Natural killer cell (primary cell): ENCODE measurements at regions not wholly inside any gene's neighbourhood (a gene's known extent, or its start where the extent isn't known, plus 50 kb on each side); places are given as distances from the start of the nearest gene placed in this dataset.

Experiments used
- ATAC-seq, 3 donors: fragments of 150-1000 bp in 2 of 3; fragments of 200-7000 bp in 1 of 3; cut with Tn5 transposase; 1 replicate in 1 of 3; 2 replicates in 2 of 3; pipeline ENCODE4 v1.10.0; 2021; ENCODE audit warnings: mild to moderate bottlenecking in 2 of 3, moderate library complexity in 2 of 3
- DNase-seq, 2 donors: peaks; one replicate each; pipeline versions ENCODE4 v3.0.0 to v3.0.0-alpha.2; 2013 to 2021; ENCODE audit warnings: mixed read lengths in 1 of 2
- H3K27ac ChIP-seq: one replicate; pipeline ENCODE4 v1.5.1; 2013; ENCODE audit warnings: mild to moderate bottlenecking, low read length
- H3K27me3 ChIP-seq: one replicate; pipeline ENCODE4 v1.6.1; 2013; ENCODE audit warnings: low read length; ENCODE audit not compliant: control insufficient read depth, insufficient read depth
- H3K36me3 ChIP-seq: one replicate; pipeline ENCODE4 v1.6.1; 2013; ENCODE audit warnings: low read length; ENCODE audit not compliant: control insufficient read depth, insufficient read depth
- H3K4me1 ChIP-seq: one replicate; pipeline ENCODE4 v1.6.1; 2013; ENCODE audit warnings: low read length; ENCODE audit not compliant: control insufficient read depth, insufficient read depth
- H3K4me3 ChIP-seq: one replicate; pipeline ENCODE4 v1.5.1; 2013; ENCODE audit warnings: low read length
- H3K9me3 ChIP-seq: one replicate; pipeline ENCODE4 v1.6.1; 2013; ENCODE audit warnings: low read length; ENCODE audit not compliant: control insufficient read depth, insufficient read depth
- H3K27ac Mint-ChIP-seq, 2 donors: one replicate each; pipeline ENCODE4 v1.8.0; 2022; ENCODE audit warnings: mild to moderate bottlenecking in 2 of 2, mixed read lengths in 2 of 2, moderate library complexity in 1 of 2
- H3K27me3 Mint-ChIP-seq, 2 donors: one replicate each; pipeline ENCODE4 v1.8.0; 2022; ENCODE audit warnings: low read depth in 2 of 2, mixed read lengths in 2 of 2
- H3K36me3 Mint-ChIP-seq: one replicate; pipeline ENCODE4 v1.8.0; 2022; ENCODE audit warnings: mixed read lengths
- H3K4me1 Mint-ChIP-seq, 2 donors: one replicate each; pipeline ENCODE4 v1.8.0; 2022; ENCODE audit warnings: mixed read lengths in 2 of 2
- H3K4me3 Mint-ChIP-seq: one replicate; pipeline ENCODE4 v1.8.0; 2022; ENCODE audit warnings: mild to moderate bottlenecking, moderate library complexity, mixed read lengths
- H3K9me3 Mint-ChIP-seq, 2 donors: one replicate each; pipeline ENCODE4 v1.8.0; 2022; ENCODE audit warnings: mixed read lengths in 2 of 2
- whole genome bisulfite sequencing: methylation state at CpG from one replicate; pipeline ENCODE4 v1.1.7; 2013; ENCODE audit warnings: missing lambda C conversion rate; ENCODE audit not compliant: insufficient coverage; 5-methylcytosine and 5-hydroxymethylcytosine counted together
- intact Hi-C: fragments of 100-400 bp; cut with micrococcal nuclease; formaldehyde crosslinking; loops from one replicate; pipeline ENCODE4 v1.14.2; 2022
- TF ChIP-seq, protein P1 (sequence below): fragments of 200-600 bp; IDR thresholded peaks from one replicate; pipeline ENCODE4 v1.8.0; 2022; ENCODE audit warnings: antibody characterized with exemption

DNA sequence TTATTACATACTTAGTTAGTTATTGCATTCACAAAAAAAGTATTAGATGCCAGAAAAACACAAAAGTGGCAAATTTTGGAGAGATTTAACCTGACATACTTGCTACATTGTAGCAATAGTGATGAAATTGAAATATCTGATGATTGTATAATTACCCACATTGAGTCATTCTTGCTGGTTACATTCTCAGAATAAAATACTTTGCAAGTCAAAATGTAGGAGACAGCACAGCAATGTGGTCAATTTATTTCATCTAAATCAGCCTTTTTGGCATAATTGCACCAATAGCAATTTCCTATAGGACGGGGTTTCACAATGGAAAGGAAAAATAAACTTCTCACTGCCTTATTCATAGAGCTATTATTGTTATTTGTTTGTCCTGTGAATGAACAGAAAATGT, 125.0 kb upstream of the ETV6 start:
- TF ChIP-seq, protein P1, sequence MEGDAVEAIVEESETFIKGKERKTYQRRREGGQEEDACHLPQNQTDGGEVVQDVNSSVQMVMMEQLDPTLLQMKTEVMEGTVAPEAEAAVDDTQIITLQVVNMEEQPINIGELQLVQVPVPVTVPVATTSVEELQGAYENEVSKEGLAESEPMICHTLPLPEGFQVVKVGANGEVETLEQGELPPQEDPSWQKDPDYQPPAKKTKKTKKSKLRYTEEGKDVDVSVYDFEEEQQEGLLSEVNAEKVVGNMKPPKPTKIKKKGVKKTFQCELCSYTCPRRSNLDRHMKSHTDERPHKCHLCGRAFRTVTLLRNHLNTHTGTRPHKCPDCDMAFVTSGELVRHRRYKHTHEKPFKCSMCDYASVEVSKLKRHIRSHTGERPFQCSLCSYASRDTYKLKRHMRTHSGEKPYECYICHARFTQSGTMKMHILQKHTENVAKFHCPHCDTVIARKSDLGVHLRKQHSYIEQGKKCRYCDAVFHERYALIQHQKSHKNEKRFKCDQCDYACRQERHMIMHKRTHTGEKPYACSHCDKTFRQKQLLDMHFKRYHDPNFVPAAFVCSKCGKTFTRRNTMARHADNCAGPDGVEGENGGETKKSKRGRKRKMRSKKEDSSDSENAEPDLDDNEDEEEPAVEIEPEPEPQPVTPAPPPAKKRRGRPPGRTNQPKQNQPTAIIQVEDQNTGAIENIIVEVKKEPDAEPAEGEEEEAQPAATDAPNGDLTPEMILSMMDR, result no peak
- H3K36me3 ChIP-seq, result no peaks in the 10 kb centered on the region
- intact Hi-C loops, result no loop called here

DNA sequence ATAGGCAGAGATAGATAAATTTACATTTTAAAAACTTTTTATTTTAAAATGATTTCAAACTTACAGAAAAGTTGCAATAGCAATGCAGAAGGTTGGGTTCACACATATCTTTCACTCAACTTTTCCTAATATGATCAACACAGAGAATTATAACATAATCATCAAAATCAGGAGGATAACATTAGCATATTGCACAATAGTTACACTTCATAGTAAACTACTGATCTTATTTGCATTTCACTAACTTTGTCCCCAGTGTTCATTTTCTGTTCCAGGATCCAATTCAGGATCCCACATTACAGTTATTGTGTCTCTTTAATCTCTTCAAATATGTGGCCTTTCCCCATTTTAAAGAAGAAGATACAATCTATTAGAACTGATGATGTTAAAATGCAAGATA, 115.4 kb upstream of the ETV6 start:
- H3K27me3 ChIP-seq, result no peaks in the 10 kb centered on the region
- Mint-ChIP-seq H3K9me3 (no peaks in the 10 kb centered on the region), H3K27me3 (peaks cover 6 to 35% of the 10 kb centered on the region in 2 donors), H3K27ac (no peak overlapping the region), H3K4me1 (no peaks in the 10 kb centered on the region), H3K36me3 (no peaks in the 10 kb centered on the region), H3K4me3 (no peak overlapping the region)
- no peaks in the 10 kb centered on the region for H3K9me3 ChIP-seq
- no peaks in the 10 kb centered on the region for H3K36me3 ChIP-seq
- no peak overlapping the region for H3K27ac ChIP-seq
- TF ChIP-seq, protein P1, result no peak
- no peak for DNase-seq
- H3K4me3 ChIP-seq, result no peak overlapping the region
- H3K4me1 ChIP-seq, result no peaks in the 10 kb centered on the region
- intact Hi-C loops, result no loop called here
- no peak for ATAC-seq

More for the DNA sequence above, 125.0 kb upstream of the ETV6 start:
- no peak overlapping the region for H3K4me3 ChIP-seq
- H3K4me1 Mint-ChIP-seq, result no peaks in the 10 kb centered on the region
- no peaks in the 10 kb centered on the region for H3K36me3 Mint-ChIP-seq
- no peaks in the 10 kb centered on the region for H3K27me3 ChIP-seq
- no peak overlapping the region for H3K27ac Mint-ChIP-seq
- WGBS, result no CpG with 5 or more reads among the region's 1 CpG
- H3K27ac ChIP-seq, result no peak overlapping the region
- DNase-seq, result no peak
- no peaks in the 10 kb centered on the region for H3K9me3 ChIP-seq
- H3K9me3 Mint-ChIP-seq, result no peaks in the 10 kb centered on the region
- peaks cover 6 to 31% of the 10 kb centered on the region in 2 donors for H3K27me3 Mint-ChIP-seq
- no peak overlapping the region for H3K4me3 Mint-ChIP-seq
- no peaks in the 10 kb centered on the region for H3K4me1 ChIP-seq
- ATAC-seq, result no peak

DNA sequence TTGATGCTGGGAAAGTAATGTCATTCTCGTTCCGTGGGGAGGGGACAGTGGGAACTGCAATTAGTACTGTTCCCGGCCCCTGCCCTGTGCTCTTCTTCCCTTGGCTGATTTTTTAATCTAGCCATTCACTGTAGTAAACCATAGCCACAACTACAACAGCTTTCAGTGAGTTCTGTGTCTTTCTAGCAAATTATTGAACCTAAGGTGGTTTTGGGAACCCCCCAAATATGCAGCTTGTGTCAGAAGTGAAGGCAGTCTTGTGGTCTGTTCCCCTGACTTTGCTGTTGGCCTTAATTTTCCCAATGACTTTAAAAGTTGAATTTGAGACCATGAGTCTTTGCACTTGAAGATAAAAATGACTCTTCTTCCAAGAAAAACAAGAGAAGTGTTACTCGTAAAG, 114.3 kb upstream of the ETV6 start:
- Histone ChIP-seq H3K27ac (no peak overlapping the region), H3K4me3 (no peak overlapping the region), H3K4me1 (no peaks in the 10 kb centered on the region), H3K36me3 (no peaks in the 10 kb centered on the region), H3K9me3 (no peaks in the 10 kb centered on the region), H3K27me3 (no peaks in the 10 kb centered on the region)
- ATAC-seq (no peak), DNase-seq (no peak)
- H3K27ac Mint-ChIP-seq, result no peak overlapping the region
- no peaks in the 10 kb centered on the region for H3K36me3 Mint-ChIP-seq
- no peak overlapping the region for H3K4me3 Mint-ChIP-seq
- WGBS, result 86% methylated on average over 4 of the region's 4 CpGs
- no peaks in the 10 kb centered on the region for H3K9me3 Mint-ChIP-seq
- H3K27me3 Mint-ChIP-seq, result peaks cover 6 to 26% of the 10 kb centered on the region in 2 donors
- intact Hi-C loops, result no loop called here
- no peaks in the 10 kb centered on the region for H3K4me1 Mint-ChIP-seq
- TF ChIP-seq, protein P1, result no peak

DNA sequence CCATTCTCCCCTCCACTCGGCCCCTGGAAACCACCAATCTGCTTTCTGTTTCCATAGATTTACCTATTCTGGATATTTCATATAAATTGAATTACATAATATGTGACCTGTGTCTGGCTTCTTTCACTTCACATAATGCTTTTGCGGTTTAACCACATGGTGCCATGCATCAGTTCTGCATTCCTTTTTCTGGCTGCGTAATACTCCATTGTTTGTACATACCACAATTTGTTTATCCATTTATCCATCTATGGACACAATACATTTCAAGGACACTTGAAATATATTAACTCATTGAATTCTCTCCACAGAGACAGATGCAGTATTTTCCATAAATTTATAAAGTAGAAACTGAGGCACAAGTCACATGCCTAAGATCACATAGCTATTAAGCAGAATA, 110.3 kb upstream of the ETV6 start:
- no peak for DNase-seq
- 86% methylated on average over 3 of the region's 3 CpGs for WGBS
- no peak for ATAC-seq
- TF ChIP-seq, protein P1, result no peak
- intact Hi-C loops, result no loop called here
- no peaks in the 10 kb centered on the region for H3K27me3 ChIP-seq
- H3K36me3 ChIP-seq, result no peaks in the 10 kb centered on the region
- Mint-ChIP-seq H3K4me1 (peaks cover 0 to 6% of the 10 kb centered on the region in 2 donors), H3K9me3 (no peaks in the 10 kb centered on the region), H3K4me3 (no peak overlapping the region), H3K36me3 (no peaks in the 10 kb centered on the region), H3K27ac (no peak overlapping the region), H3K27me3 (peaks cover 6 to 9% of the 10 kb centered on the region in 2 donors)
- no peak overlapping the region for H3K4me3 ChIP-seq
- H3K9me3 ChIP-seq, result no peaks in the 10 kb centered on the region
- no peak overlapping the region for H3K27ac ChIP-seq
- H3K4me1 ChIP-seq, result peaks cover 1% of the 10 kb centered on the region
